Astrocyte (in vitro differentiated cells and primary cell): ENCODE measurements at regions not wholly inside any gene's neighbourhood (a gene's known extent, or its start where the extent isn't known, plus 50 kb on each side); places are given as distances from the start of the nearest gene placed in this dataset.
A peak's percentile ranks its signal among the peaks of the same experiment; 100 is the strongest.

Source experiments
- DNase-seq: peaks from one replicate; pipeline ENCODE4 v3.0.0-alpha.2; 2010; ENCODE audit warnings: low read depth
- FAIRE-seq: peaks from 2 replicates; lab custom pipeline; 2011; peaks lifted over from hg19 to GRCh38; lab: Jason Lieb, UNC
- H2AFZ ChIP-seq: 2 replicates; pipeline ENCODE4 v1.6.0; 2012; ENCODE audit warnings: low read depth, low read length, inconsistent platforms
- H3K27ac ChIP-seq: 2 replicates; pipeline ENCODE4 v1.5.1; 2011; ENCODE audit warnings: low read depth, low read length, inconsistent platforms
- H3K27me3 ChIP-seq: 2 replicates; pipeline ENCODE4 v1.6.0; 2011; ENCODE audit warnings: low read length, inconsistent platforms; ENCODE audit not compliant: insufficient read depth
- H3K36me3 ChIP-seq: 2 replicates; pipeline ENCODE4 v1.5.1; 2011; ENCODE audit warnings: low read length, inconsistent platforms; ENCODE audit not compliant: insufficient read depth
- H3K4me1 ChIP-seq: 2 replicates; pipeline ENCODE4 v1.5.1; 2011; ENCODE audit warnings: low read length, inconsistent platforms; ENCODE audit not compliant: insufficient read depth
- H3K4me2 ChIP-seq: 2 replicates; pipeline ENCODE4 v1.6.0; 2012; ENCODE audit warnings: low read length, inconsistent platforms
- H3K4me3 ChIP-seq: 2 replicates; pipeline ENCODE4 v1.5.1; 2011; ENCODE audit warnings: low read depth, mild to moderate bottlenecking, low read length, inconsistent platforms; ENCODE audit not compliant: insufficient read depth
- H3K79me2 ChIP-seq: 2 replicates; pipeline ENCODE4 v1.6.0; 2012; ENCODE audit warnings: mild to moderate bottlenecking, low read length, inconsistent platforms; ENCODE audit not compliant: insufficient read depth
- H3K9ac ChIP-seq: 2 replicates; pipeline ENCODE4 v1.6.0; 2012; ENCODE audit warnings: mild to moderate bottlenecking, low read length, inconsistent platforms
- H3K9me3 ChIP-seq: 2 replicates; pipeline ENCODE4 v1.5.1; 2012; ENCODE audit warnings: low read depth, mild to moderate bottlenecking, low read length, inconsistent platforms; ENCODE audit not compliant: insufficient read depth
- H4K20me1 ChIP-seq: 2 replicates; pipeline ENCODE4 v1.6.0; 2012; ENCODE audit warnings: low read length, inconsistent platforms; ENCODE audit not compliant: insufficient read depth
- H3K27ac Mint-ChIP-seq: one replicate; pipeline ENCODE4 v1.8.0; 2021; ENCODE audit warnings: mild to moderate bottlenecking, mixed read lengths; ENCODE audit not compliant: unreplicated experiment
- H3K27me3 Mint-ChIP-seq: one replicate; pipeline ENCODE4 v1.8.0; 2021; ENCODE audit warnings: low read depth, mixed read lengths; ENCODE audit not compliant: unreplicated experiment
- H3K36me3 Mint-ChIP-seq: one replicate; pipeline ENCODE4 v1.8.0; 2021; ENCODE audit warnings: low read depth, mixed read lengths; ENCODE audit not compliant: unreplicated experiment
- H3K4me1 Mint-ChIP-seq: one replicate; pipeline ENCODE4 v1.8.0; 2021; ENCODE audit warnings: low read depth, mixed read lengths; ENCODE audit not compliant: unreplicated experiment
- H3K4me3 Mint-ChIP-seq: one replicate; pipeline ENCODE4 v1.8.0; 2021; ENCODE audit warnings: mild to moderate bottlenecking, moderate library complexity, mixed read lengths; ENCODE audit not compliant: unreplicated experiment
- H3K9me3 Mint-ChIP-seq: one replicate; pipeline ENCODE4 v1.8.0; 2021; ENCODE audit warnings: mild to moderate bottlenecking, mixed read lengths; ENCODE audit not compliant: unreplicated experiment
- EZH2 ChIP-seq: IDR thresholded peaks from 2 replicates; pipeline ENCODE4 v1.6.1; 2012; ENCODE audit warnings: mild to moderate bottlenecking, low read length, inconsistent platforms; ENCODE audit not compliant: insufficient read depth
- TF ChIP-seq, protein P1 (sequence below): IDR thresholded peaks from 2 replicates; pipeline ENCODE4 v1.5.1; 2011; ENCODE audit warnings: low read depth, mild to moderate bottlenecking, inconsistent platforms, low read length, moderate library complexity; ENCODE audit not compliant: insufficient read depth

DNA sequence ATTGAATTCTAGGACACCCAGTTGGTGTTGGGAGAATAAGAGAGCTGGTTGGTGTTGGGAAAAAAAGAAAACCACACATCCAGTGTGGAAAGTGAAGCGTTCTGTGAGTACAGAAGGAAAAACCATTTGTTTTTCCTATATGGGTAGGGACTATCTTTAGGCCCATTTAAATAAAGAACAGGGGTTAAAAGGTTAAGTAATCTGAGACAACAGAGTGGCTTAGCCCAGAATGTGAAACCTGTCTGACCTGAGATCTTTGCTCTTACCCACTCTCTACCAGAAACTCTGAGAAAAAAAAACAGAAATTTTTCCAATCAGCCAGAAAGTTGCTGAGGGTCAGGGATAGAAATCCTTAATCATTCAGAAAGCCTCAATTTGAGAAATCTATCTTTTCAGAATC lies 59.8 kb upstream of the LRRC55 start:
- H3K4me3 ChIP-seq = no peak overlapping the region
- DNase-seq = no peak
- Mint-ChIP-seq H3K36me3 (peaks cover 2% of the 10 kb centered on the region), H3K27ac (no peak overlapping the region), H3K4me1 (peaks cover 15% of the 10 kb centered on the region), H3K27me3 (peaks cover 6% of the 10 kb centered on the region), H3K4me3 (no peak overlapping the region), H3K9me3 (peaks cover 12% of the 10 kb centered on the region)
- TF ChIP-seq, protein P1, sequence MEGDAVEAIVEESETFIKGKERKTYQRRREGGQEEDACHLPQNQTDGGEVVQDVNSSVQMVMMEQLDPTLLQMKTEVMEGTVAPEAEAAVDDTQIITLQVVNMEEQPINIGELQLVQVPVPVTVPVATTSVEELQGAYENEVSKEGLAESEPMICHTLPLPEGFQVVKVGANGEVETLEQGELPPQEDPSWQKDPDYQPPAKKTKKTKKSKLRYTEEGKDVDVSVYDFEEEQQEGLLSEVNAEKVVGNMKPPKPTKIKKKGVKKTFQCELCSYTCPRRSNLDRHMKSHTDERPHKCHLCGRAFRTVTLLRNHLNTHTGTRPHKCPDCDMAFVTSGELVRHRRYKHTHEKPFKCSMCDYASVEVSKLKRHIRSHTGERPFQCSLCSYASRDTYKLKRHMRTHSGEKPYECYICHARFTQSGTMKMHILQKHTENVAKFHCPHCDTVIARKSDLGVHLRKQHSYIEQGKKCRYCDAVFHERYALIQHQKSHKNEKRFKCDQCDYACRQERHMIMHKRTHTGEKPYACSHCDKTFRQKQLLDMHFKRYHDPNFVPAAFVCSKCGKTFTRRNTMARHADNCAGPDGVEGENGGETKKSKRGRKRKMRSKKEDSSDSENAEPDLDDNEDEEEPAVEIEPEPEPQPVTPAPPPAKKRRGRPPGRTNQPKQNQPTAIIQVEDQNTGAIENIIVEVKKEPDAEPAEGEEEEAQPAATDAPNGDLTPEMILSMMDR = no peak
- no peak for TF ChIP-seq EZH2
- no peak for FAIRE-seq
- H3K4me1 ChIP-seq = no peaks in the 10 kb centered on the region
- no peaks in the 10 kb centered on the region for H3K27me3 ChIP-seq
- no peaks in the 10 kb centered on the region for H3K36me3 ChIP-seq
- no peak overlapping the region for H3K4me2 ChIP-seq
- H2AFZ ChIP-seq = no peak overlapping the region
- H3K27ac ChIP-seq = no peak overlapping the region
- no peaks in the 10 kb centered on the region for H3K9me3 ChIP-seq
- H3K9ac ChIP-seq = no peak overlapping the region
- H3K79me2 ChIP-seq = no peaks in the 10 kb centered on the region
- H4K20me1 ChIP-seq = no peaks in the 10 kb centered on the region

GRCh38 chr11:57123590-57123989 lies 58.2 kb upstream of the LRRC55 start:
- Mint-ChIP-seq H3K9me3 (peaks cover 2% of the 10 kb centered on the region), H3K27ac (no peak overlapping the region), H3K36me3 (no peaks in the 10 kb centered on the region), H3K4me1 (peaks cover 15% of the 10 kb centered on the region), H3K27me3 (peaks cover 6% of the 10 kb centered on the region), H3K4me3 (no peak overlapping the region)
- no peaks in the 10 kb centered on the region for H3K4me1 ChIP-seq
- TF ChIP-seq EZH2 = no peak
- TF ChIP-seq, protein P1 = no peak
- H4K20me1 ChIP-seq = no peaks in the 10 kb centered on the region
- no peak overlapping the region for H3K27ac ChIP-seq
- no peaks in the 10 kb centered on the region for H3K9me3 ChIP-seq
- H2AFZ ChIP-seq = no peak overlapping the region
- no peak overlapping the region for H3K4me2 ChIP-seq
- no peak overlapping the region for H3K9ac ChIP-seq
- DNase-seq (no peak), FAIRE-seq (no peak)
- H3K36me3 ChIP-seq = no peaks in the 10 kb centered on the region
- H3K27me3 ChIP-seq = peaks cover 2% of the 10 kb centered on the region
- H3K79me2 ChIP-seq = no peaks in the 10 kb centered on the region
- H3K4me3 ChIP-seq = no peak overlapping the region

DNA sequence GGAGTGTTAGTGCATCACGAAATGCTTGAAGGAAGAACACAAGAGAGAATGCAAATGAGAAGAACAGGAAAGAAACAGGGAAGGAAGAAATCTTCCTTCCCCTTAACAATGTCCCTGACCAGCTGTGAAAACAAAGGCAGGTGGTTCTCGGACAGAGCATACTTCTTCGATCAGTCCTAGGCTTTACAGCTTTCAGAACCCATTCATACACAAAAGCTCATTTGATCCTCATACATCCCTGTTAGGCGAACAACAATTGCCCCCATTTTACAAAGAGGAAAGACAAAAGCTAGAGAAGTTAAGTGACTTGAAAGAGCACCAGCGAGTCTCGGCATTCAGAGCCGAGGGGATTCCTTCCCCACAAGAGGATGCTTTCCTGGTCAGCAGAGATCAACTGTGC lies 57.2 kb upstream of the LRRC55 start:
- Histone ChIP-seq H3K9ac (no peak overlapping the region), H3K79me2 (no peaks in the 10 kb centered on the region), H2AFZ (no peak overlapping the region), H3K4me3 (no peak overlapping the region), H3K27ac (no peak overlapping the region), H3K9me3 (no peaks in the 10 kb centered on the region), H3K4me2 (no peak overlapping the region), H3K36me3 (no peaks in the 10 kb centered on the region), H3K27me3 (peaks cover 3% of the 10 kb centered on the region), H3K4me1 (no peaks in the 10 kb centered on the region), H4K20me1 (no peaks in the 10 kb centered on the region)
- no peak for TF ChIP-seq EZH2
- Mint-ChIP-seq H3K36me3 (no peaks in the 10 kb centered on the region), H3K27me3 (peaks cover 9% of the 10 kb centered on the region), H3K9me3 (peaks cover 2% of the 10 kb centered on the region), H3K4me1 (peaks cover 15% of the 10 kb centered on the region), H3K4me3 (no peak overlapping the region), H3K27ac (peak overlapping the region; percentile 2)
- DNase-seq (no peak), FAIRE-seq (no peak)
